Erythroblast (primary cell): ENCODE measurements at regions not wholly inside any gene's neighbourhood (a gene's known extent, or its start where the extent isn't known, plus 50 kb on each side); places are given as distances from the start of the nearest gene placed in this dataset.

Source experiments
- GATA1 ChIP-seq: IDR thresholded peaks from 2 replicates; pipeline ENCODE4 v1.6.1; 2011; ENCODE audit warnings: low read depth, mild to moderate bottlenecking, control low read depth, low read length, moderate library complexity
- POLR2A ChIP-seq: IDR thresholded peaks from 2 replicates; pipeline ENCODE4 v1.6.1; 2011; ENCODE audit warnings: mild to moderate bottlenecking, low read length

DNA sequence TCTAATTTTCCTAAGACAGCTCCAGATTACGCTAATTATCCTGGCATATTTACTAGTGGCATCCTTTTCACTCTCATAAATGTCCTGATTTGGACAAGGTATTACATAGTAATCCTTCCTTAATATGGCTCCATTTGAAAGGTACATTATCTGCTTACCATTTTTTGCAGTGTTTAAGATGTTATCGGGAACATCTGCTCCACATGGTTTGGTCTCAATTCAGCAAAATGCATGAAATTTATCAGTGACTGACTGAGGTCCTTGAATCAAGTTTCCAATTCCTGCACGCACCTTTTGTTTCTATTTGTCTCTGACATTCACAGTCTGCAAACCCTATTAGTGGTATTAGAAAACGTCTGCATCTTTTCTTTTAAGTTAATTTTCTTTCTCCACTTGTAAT is 384.1 kb upstream of the KIAA1217 start:
- no peak for TF ChIP-seq POLR2A
- no peak for TF ChIP-seq GATA1
